A172 (cell line): ENCODE measurements at regions not wholly inside any gene's neighbourhood (a gene's known extent, or its start where the extent isn't known, plus 50 kb on each side); places are given as distances from the start of the nearest gene placed in this dataset.

Experiments used
- DNase-seq: peaks from one replicate; pipeline ENCODE4 v3.0.0-alpha.2; 2015; ENCODE audit warnings: low spot score

DNA sequence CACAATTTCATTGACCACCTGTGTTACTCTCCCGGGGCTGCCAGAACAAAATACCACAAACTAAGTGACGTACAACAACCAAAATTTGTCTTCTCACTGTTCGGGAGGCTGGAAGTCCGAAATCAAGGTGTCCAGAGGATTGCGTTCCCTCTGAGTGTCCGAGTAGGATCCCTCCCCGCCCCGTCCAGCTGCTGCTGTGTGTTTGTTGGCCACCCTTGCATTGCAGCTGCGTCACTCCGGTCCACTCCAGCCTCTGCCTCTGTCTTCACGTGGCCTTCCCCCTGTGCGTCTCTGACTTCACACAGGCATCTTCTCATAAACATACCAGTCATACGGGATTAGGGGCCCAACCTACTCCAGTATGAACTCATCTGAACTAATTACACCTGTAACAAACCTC lies 251.8 kb upstream of the SMIM21 start:
- DNase-seq: no peak

DNA sequence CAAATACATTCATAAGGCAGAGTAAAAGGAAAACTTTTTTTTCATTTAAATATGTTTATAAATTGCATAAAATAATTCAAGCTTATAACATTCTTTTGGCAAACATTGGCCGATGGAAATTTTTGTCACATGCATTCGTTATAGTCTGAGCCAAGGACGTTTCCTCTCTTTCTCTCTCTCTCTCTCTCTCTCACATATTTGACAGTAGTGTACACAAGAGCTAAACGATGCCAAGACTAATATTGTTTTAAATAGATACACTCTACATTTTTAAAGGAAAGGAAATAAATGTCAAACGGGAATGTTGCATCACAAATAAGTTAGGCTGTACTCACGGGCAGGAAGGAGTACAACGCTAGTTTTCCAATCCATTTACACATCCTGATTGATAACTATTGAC lies 251.1 kb upstream of the SMIM21 start:
- no peak for DNase-seq

DNA sequence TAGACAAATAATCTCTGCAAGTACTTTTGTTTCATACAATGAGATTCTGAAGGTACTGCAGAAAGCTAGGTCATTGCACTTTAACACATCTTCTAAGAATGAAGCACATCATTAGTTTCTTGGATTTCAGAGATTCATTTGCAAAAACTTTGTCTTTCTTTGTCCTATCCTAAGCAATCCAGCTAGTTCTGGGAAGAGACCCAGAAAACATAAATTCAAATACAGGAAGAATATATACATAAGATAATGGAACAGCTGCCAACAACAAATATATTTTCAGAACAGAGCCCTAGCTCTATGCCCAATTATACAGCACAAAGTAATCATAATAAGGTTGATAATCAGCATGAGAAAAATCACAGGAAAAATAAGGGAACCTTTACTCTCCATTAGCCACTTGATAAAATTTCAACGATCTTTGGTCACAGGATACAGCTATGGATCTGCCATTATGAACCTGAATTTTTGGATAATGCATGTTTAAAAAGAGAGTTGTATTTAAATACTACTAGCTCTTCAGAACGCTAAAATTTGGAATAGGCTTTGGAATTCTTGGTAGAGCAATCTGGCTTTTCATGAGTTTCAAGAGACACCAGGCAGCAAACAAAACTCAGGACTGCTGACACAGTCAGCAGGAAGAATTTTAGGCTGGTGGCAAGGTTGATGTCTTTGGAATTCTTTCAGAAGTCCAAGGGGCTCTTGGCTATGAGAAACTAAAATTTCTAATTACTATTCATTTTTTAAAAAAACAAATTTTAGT lies 250.4 kb upstream of the SMIM21 start:
- DNase-seq: no peak

DNA sequence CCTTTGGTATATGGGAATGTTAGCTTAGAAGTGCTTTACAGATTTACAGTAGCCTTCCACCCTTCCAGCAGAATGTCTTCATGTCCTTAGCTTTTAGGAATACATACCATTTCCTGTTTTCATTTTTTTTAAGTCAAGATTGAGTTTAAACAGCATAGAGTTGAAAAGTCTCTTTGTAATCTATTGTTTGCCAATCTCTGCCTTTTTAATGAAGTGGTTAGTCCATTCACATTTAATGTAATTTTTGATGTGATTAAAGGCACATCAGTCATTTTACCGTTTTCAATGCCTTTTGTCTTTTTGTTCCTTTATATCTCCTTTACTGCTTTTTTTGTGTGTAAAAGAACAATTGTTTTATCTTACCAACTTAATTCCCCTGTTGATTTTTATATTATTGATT lies 233.4 kb upstream of the SMIM21 start:
- no peak for DNase-seq

DNA sequence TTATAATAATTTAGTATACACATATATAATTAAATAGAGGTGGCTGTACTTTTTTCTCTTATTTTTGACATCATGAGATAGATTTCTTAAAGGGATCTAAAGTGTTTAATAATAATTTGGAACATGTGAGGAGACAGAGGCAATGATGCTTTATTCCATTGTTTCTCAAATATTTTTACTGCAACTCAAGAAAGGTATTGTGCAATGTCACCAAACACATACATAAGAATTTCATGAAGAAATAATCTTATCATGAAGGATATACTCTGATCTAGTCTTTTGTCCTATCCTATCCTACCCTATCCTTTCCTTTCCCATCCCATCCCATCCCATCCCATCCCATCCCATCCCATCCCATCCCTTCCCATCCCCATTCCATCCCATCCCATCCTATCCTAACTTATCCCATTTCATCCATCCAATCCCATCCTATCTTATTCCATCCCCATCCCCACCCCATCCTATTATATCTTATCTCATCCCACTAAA lies 232.1 kb upstream of the SMIM21 start:
- no peak for DNase-seq

DNA sequence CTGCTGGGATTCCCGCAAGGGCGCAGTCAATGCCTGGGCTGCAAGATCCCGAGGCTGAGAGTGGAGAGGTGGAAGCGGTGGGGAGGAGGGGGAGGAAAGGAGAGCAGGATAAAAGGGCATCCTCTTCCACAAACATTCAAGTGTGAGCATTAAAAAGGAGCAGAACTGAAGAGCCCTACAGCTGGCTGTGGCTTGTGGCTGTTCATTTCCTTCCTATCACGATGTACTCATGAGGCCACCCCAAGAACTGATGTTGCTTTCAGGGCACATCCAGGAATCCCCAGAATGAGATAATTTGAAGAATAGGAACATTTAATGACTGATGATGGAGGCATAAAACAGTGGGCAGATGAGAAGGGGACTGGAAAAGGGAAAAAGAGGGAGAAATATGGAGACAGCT lies 230.8 kb upstream of the SMIM21 start:
- DNase-seq: no peak

DNA sequence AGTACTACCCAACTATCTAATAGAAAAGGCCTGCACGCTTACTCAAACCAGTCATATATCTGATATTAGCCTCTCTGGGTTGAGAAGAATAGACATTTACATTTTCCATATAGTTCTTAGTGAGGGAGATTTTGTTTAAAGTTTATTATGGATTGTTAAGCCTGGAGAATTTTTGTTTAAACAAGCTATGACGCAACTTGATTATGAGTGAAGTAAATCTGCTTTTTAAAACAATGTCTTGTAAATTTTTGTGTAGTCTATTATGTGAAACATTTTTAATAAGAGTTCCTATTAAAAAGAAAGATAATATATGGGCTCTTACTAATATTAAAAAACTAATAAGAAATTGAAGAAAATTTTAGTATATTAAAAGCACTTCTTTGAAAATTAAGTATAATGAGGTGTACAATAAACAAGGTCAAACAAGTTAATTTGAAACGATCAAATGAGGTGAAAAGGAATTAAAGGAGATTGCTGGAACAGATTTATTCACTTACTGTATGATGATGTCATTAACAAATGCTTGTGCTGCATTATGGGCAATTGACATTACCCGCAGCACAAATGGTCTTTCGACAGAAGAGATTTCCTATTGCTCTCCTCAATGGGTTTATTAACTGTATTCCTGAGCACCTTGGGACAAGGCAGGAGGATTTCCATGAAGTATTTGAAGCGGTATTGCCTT lies 229.2 kb upstream of the SMIM21 start:
- DNase-seq: no peak

DNA sequence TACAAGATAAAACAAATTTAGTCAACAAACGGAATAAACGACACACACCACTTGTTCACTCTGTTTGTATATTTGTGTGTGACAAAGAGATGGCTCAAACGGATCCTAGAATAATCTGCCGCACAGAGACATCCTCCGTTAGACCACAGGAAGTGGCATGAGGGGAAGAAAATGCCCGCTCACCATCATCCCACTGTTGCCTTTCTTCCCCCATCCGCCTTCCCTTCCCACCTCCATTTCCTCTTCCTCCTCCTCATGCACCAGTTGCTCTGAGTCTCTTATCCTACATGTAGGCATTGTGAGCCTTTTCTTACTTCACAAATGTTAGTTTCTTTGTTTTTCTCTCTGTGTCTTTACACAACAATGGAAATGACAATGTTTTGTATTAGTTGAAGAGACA lies 228.5 kb upstream of the SMIM21 start:
- DNase-seq: no peak

DNA sequence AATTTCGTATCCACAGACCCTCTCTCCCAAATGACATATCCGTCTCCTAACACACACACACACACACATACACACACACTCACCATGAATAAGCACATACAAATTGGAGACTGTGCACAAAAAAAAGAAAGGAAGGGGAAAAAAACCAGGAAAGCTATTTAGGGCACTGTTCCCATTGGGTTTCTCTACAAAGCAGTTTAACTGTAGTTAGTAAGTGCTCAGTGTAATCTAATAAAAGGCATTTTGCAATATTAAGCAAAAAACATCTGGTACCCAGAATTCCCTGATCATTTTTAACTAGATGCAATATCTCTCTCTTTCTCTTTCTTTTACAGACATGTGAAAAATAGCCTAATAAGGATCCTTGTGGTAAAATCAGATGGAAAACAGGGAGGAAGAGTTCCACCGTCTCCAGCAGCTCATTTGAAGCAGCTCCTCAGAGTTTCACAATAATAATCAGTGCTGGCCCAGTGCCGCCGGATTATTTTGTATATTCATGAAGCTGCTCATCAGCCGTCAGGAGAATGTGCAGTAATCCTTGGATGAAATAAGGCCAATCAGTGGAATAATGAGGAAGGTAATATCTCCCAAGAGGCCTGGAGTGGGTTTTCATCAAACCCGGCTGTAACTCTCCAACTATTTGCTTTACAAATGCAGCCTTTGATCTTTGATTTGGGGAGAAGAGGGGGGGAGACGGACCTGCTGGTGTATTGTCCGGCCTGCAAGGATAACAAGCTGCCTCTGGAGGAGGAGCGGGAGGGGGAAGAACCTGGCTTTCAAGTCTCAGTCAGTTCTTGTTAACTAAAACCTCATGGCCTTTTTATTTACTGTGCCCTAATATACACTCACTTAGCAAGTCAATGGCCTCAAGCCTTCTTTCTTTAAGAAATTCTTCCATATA lies 227.6 kb upstream of the SMIM21 start:
- DNase-seq: no peak

DNA sequence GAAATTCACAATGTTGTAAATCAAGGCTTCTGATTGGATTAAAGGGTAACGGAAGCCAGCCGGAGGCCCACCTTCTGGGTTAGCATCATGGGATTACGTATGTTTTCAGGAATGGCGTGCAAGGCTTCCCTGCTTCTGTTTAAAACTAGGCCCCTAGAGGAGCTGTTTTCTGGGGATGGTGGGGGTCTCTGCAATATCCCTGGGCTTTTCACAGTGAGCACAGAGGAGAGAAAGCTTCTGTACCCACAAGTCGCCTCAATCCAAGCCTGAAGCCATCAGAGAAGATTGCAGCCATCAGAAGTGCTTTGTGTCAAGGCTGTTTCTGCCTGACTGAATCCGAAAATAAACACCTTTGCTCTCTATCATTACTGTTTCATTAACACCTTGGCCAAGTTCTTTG lies 226.9 kb upstream of the SMIM21 start:
- DNase-seq: no peak

DNA sequence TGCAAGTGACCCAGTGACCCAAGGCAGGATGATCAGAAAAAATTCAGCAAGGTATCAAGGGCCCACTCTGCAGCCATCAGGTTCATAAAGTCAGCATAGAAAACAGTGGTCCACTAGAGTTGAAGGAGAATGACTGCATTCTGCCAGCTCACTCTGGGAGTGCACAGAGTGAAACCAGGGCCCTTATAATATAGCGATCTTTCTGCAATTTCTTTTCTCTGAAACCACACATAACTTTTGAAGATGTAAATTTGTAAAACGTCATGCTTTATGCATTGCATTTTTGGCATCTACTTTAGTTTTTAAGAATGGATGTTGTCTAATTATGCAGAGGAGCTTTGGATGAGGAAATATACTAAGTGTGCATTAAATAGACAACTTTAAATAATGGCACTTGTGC lies 225.0 kb upstream of the SMIM21 start:
- DNase-seq: no peak

DNA sequence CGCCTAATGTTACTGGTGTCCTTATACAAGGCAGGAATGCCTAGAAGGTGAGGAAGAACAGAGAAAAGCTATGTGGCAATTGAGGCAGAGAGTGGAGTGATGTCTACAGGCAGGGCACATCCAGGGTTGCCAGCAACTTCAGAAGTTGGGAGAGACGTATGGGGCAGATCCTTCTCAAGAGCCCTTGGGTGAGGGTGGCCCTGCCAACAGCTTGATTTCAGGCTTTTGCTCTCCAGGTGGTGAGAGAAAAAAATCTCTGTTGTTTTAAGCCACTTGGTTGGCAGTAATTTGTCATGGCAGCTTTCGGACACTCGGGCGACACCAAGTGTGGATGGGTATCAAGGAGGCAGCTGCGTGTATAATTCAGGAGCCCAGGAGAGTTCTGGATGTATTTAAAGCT lies 217.4 kb upstream of the SMIM21 start:
- no peak for DNase-seq

DNA sequence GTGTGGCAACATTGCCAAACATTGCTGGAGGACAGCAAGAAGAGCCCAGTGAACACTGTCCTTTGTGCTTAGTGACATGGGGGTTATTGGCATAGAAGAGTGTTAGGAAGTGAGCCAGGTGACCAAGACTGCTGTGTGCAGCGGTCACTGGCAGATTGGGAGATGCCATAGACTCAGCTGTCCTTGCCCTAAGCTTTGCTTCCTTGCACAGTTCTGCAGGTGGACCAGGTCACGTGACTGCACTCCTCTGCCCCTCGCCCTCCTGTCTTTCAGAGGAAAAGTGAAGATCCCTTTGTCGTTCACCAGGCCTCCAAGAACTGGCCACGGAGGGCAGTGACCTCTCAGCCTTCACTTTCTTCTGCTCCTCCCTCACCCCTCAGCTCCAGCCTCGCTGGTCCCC lies 215.6 kb upstream of the SMIM21 start:
- DNase-seq: no peak

DNA sequence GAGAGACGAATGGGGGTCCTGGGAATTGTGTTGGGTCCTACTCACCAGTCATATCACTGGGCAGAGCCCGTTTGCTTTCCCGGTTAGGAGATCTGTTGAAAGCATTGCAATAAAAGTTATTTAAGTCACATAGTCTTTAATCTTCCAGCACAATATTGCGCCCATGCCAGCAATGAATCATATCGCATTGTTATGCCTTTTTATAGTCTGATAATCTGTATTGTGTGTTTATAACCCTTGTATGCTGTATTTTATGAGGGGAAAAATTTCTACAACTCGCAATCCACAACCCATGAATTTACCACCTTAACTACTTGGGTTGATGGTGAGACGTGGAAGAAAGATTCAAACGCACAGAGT lies 211.9 kb upstream of the SMIM21 start:
- DNase-seq: no peak

DNA sequence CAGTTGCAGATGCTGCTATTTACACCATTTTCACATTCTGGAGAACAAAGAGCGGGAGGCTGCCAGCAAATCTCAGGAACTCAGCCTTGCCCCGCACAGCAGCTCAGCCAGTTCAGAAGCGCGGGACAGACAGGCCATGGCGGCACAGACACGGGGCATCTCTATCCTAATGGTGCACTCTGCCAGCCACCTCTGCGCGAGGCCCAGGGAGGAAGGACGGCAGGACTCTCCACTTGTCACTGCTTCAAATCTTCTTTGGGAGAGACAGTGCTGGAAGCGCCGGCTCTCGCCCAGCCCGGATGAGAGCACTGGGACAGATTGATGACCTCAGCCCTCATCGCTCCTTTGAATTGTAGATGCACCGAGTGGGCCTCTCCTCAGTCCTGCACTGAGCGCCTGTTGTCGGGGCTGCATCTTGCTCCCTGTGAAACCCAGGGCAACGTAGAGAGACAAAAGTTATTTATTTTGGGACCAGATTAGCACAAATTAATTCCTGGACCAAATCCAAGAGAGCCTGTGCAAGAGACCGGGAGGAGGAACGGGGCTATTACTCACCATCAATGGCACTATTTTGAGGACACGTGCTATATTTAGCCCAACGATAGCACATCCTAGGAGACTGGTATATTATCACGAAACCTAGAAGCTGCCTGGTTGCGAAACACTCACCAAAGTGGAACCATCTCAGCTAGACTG lies 211.4 kb upstream of the SMIM21 start:
- DNase-seq: peak; percentile 49

DNA sequence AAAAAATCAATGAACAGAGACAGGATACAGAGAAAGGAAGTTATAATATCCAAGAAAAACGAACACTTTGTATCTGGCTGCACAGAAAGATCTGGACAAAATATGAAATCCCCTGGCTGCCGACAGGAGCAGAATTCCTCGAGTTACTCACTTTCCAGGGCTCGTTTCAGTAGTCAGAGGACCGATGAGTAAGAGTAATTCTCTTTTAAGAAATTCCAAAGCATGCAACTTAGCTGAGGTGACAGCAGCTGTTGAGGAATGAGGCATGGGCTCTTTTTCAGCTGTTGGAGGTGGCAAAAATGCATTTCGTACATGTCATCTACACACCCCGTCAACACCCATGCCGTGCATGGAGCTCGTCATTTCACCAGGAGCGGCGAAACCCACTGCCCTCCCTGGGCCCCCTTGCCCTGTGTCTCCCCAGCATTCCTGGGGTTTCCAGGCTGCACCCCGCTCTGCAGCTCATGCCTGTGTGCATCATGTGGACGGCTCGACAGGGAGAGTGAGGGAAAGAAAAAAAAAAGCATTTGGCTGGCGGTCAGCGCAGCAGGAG lies 210.8 kb upstream of the SMIM21 start:
- peak; percentile 68 for DNase-seq

DNA sequence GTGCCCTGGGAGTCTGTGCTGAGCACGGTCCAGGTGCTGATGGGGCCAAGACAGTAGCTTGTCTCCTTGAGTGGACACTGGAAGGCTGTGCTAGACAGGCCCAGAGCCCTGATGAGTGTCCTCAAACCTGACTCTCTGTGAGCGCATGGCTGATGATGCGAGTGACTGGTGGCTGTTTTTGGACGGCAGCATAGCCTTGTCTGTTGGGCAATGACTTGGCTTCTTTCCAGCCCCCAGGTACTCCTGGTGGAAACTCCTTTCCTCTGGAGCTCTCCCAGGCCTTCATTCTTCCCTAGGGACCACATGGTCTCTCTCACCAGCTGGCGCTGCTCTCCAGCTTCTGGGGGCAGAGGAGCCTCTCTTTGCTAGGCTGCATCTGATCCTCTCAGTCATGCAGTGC lies 207.6 kb upstream of the SMIM21 start:
- DNase-seq: no peak

DNA sequence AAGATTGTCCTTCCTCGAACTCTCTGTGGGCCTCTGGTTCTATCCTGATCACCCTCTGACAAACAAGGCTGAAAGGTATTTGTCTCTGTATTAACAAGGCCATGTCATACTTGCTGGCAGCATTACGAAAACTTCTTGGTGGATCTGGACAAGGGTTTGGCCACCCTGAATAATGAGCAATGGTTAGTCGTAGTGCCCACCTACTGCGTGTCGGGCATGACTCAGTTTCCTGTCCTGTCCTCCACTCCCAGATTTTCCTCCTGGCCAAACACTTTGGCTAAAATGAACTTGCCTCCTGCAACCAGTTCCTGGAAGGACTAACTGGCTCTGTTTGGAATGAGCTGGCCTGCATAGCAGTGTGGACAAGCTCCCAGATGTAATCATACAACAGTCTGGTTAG lies 198.5 kb upstream of the SMIM21 start:
- peak; percentile 39 for DNase-seq

DNA sequence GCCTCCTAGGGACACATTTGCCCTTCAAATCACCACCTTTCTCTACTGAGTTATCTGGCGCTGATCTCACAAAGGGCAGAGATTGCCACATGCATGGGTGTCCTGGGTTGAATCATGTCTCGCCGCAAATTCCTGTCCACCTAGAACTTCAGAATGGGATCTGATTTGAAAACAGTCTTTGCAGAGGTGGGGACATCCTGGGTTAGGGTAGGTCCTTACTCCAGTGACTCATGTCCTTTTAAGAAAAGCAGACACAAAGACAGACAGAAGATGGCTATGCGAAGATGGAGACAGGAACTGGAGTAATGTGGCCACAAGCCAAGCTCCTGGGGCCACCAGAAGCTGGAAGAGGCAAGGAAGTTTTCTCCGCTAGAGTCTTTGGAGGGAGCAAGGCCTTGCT lies 197.4 kb upstream of the SMIM21 start:
- DNase-seq: peak; percentile 76

DNA sequence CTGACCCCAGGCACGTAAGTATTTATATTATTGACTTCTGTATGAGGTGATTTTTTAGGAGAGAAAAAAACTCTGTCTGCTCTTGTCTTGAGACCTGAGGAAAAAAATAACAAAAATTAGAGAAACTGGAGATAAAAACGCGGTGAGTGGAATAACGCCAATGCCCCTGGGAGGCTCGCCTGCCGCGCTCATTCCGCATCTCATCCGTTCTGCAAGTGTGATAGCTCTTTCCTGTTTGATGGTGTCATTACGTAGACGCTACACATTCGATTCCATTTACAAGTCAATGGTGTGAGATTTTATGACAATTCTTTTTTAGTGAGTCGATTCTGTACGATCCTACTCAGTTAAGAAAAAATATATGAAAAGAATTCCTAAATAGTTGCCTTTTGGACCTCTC lies 194.3 kb upstream of the SMIM21 start:
- DNase-seq: no peak

DNA sequence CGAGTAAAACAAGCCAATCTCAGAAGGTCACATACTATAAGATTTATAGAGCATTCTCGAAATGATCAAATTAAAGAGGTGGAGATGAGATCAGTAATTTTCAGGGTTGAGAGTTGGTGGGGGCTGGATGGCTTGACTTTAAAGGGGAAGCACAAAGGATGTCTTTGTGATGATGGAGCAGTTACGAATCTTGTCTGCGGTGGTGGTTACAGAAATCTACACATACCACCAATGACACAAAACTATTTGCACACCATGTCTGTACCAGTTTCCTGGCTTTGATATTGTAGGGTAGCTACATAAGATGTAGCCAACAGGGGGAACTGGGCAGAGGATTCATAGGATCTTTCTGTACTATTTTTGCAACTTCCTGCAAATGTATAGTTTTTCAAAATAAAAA lies 190.6 kb upstream of the SMIM21 start:
- no peak for DNase-seq

DNA sequence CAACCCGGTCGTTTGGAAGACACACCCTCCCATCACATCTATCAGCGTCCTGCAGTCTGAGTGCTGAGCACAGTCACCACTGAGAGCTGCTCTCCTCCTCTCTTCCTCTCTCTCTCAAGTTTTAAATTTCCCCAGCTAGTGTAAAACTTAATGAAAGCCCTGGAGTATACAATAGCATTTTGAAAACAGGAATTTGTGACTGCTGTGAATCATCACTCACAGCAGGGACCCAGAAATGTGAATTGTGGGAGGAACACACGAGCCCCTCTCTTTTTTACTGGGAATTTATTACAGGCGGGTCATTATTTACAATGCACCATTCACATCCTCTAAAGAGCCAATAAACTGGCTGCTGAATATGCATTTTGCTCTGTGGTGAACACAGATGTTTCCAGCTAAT lies 185.0 kb upstream of the SMIM21 start:
- DNase-seq: peak; percentile 46
